HG03457 (cell line): ENCODE measurements at regions not wholly inside any gene's neighbourhood (a gene's known extent, or its start where the extent isn't known, plus 50 kb on each side); places are given as distances from the start of the nearest gene placed in this dataset.
"Not testable (repeated sequence)": the region's sequence is repeated elsewhere in the genome, so short reads cannot be mapped to it uniquely, and the experiment has no call there.

ENCODE experiments used
- ATAC-seq: cut with Tn5 transposase; IDR thresholded peaks from one replicate; pipeline ENCODE4 v1.9.1; 2021; ENCODE audit warnings: moderate number of reproducible peaks; ENCODE audit not compliant: unreplicated experiment

GRCh38 chr7:113784316-113784715, 134.5 kb downstream of the PPP1R3A start:
- ATAC-seq, result no peak

GRCh38 chr7:113783403-113783802, 135.4 kb downstream of the PPP1R3A start:
- no peak for ATAC-seq

- no peak for ATAC-seq
These were observed 143.0 kb downstream of the PPP1R3A start for GRCh38 chr7:113775804-113776203.

GRCh38 chr7:113775401-113775800, 143.4 kb downstream of the PPP1R3A start:
- ATAC-seq, result no peak

- ATAC-seq, result peak; percentile 74
These were observed 144.5 kb downstream of the PPP1R3A start for GRCh38 chr7:113774182-113774807.

GRCh38 chr7:113770146-113770738, 148.6 kb downstream of the PPP1R3A start:
- ATAC-seq, result no peak

GRCh38 chr7:113768387-113768786, 150.4 kb downstream of the PPP1R3A start:
- no peak for ATAC-seq

- no peak for ATAC-seq
These were observed 154.3 kb downstream of the PPP1R3A start for GRCh38 chr7:113764401-113765035.

GRCh38 chr7:113763226-113763625, 155.6 kb downstream of the PPP1R3A start:
- no peak for ATAC-seq

GRCh38 chr7:113756250-113756649, 162.6 kb downstream of the PPP1R3A start:
- no peak for ATAC-seq

GRCh38 chr7:113752689-113753088, 166.1 kb downstream of the PPP1R3A start:
- no peak for ATAC-seq

- no peak for ATAC-seq
These were observed 166.5 kb downstream of the PPP1R3A start for GRCh38 chr7:113752289-113752688.

GRCh38 chr7:113751547-113751946, 167.3 kb downstream of the PPP1R3A start:
- no peak for ATAC-seq

GRCh38 chr7:113748385-113748784, 170.4 kb downstream of the PPP1R3A start:
- ATAC-seq, result not testable (repeated sequence)

- ATAC-seq, result not testable (repeated sequence)
These were observed 175.8 kb downstream of the PPP1R3A start for GRCh38 chr7:113742946-113743431.

GRCh38 chr7:113742377-113742776, 176.4 kb downstream of the PPP1R3A start:
- no peak for ATAC-seq

GRCh38 chr7:113731571-113731970, 187.2 kb downstream of the PPP1R3A start:
- ATAC-seq, result no peak

- ATAC-seq, result no peak
These were observed 188.4 kb downstream of the PPP1R3A start for GRCh38 chr7:113730309-113730955.

- no peak for ATAC-seq
These were observed 191.3 kb downstream of the PPP1R3A start for GRCh38 chr7:113727486-113727885.

- ATAC-seq, result no peak
These were observed 196.8 kb downstream of the PPP1R3A start for GRCh38 chr7:113722006-113722405.

- ATAC-seq, result no peak
These were observed 201.1 kb downstream of the PPP1R3A start for GRCh38 chr7:113717739-113718138.
